NCI-H82 treated with DMSO at 0.1 percent for 48 hours (cell line): ENCODE measurements at regions not wholly inside any gene's neighbourhood (a gene's known extent, or its start where the extent isn't known, plus 50 kb on each side); places are given as distances from the start of the nearest gene placed in this dataset.

Source experiments
- DNase-seq: peaks from one replicate; lab custom pipeline; 2025; ENCODE audit not compliant: unreplicated experiment; lab: John Stamatoyannopoulos, UW

DNA sequence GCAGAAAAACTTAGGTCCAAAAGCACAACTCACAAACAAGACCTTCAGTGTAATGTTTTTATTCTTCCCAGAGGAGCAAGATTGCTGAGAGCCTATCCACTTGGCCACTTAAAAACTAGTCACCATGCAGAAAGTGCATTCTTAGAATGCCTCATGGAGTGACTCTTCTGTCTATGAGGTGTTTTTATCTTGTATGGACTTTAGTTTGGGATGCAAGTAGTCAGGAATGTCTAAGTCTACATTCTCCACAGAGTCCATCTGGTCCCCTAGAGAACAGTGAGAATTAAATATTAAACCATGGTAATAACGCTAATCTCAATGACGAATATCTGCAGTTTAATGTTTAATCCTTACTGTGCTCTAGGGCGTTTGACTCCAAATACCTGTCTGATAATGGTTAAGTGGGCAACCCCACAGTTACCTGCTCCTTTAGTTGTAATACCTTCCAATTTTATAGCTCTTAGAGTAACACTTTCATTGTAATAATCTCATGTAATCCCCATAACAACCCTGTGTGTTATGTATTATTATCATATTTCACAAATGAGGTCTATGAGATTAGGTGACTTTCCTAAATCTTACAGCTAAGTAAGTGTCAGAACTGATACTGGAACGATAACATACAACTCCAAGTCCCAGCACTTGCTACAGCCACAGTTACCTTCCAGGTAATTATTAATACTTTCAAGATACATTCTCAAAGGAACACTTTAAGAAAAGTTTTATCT lies 235.6 kb upstream of the JADE1 start:
- no peak for DNase-seq

DNA sequence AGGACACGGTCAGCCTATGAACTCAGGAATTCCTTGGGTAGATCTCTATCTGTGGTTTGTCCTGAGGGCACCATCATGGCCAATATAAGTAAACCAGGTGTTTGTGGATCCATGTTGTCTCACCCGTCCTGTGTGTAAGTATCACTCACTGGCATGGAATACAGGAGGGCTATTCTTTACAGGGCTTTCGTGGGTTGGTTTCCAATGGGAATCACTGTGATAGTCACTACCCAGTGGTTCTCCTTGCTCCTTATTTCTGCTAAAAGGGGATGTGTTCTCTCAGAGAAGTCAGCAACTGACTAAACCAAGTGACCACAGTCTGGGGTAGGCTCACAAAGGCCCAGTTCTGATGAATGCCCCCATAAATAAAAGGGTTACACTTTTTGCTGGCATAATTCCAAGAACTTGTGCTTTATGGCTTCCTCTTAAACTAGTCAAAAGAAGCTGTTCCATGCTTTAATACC lies 236.7 kb upstream of the JADE1 start:
- no peak for DNase-seq

DNA sequence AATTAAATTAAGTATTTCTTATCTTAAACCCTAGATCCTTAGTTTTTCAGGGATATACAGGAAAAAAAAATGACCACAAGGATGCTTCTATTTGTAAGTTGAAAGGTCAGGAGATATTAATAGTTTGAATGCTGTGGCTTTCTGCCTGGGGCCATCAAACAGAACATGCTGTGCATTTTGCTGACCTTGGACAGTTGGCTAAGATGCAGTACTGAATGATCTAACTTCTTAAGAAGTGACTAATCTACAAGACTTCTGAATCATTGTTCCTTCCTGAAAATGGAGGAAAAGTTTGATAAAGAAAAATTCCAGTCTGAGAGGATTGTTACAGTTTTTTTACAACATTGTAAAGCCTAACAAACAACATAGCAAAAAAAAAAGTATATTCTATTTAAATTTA lies 237.8 kb upstream of the JADE1 start:
- DNase-seq: no peak

DNA sequence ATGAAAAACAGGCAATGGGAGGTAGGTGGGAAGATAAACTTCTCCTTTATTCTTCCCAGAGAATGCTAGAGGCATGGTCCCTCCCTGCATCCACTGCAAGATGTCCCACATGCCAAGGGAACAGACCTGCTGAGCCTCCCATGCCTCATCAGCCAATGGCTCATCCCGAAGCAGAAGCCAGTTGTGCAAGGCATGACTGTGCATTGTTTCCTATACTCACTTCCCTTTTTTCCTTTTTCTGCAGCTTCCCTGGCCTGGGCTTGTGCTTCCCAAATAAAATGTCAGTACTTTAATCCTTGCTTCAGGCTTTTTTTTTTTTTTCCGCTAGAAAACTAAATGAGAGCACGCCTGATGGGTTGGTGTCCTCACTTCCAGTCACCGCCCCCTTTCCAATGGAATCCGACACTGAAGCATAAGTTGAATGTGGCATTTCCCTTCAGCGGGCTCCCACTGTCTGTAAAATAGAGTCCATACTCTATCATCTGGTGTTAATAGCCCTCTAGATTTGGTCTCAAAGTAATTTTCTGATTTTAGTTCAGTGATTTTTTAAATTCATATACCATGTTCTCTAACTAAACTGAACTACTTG lies 239.0 kb upstream of the JADE1 start:
- DNase-seq: no peak

DNA sequence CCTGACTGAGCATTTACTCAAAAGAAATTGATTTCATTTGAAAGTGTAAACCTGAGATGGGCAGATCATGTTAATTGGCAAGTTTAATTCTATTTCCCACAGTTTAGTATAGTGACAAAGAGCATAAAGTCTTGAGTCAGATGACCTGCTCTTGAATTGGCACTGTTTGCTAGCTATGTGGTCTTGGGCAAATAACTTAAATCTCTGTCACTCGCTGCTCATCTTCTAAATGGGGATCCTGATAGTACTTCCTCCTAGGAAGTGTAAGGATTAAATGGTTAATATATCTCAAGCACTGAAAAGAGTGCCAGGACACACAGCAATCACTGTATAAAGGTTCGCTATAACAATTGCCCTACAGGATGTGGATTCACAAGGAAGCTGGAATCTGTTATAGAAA lies 242.8 kb upstream of the JADE1 start:
- DNase-seq: no peak

DNA sequence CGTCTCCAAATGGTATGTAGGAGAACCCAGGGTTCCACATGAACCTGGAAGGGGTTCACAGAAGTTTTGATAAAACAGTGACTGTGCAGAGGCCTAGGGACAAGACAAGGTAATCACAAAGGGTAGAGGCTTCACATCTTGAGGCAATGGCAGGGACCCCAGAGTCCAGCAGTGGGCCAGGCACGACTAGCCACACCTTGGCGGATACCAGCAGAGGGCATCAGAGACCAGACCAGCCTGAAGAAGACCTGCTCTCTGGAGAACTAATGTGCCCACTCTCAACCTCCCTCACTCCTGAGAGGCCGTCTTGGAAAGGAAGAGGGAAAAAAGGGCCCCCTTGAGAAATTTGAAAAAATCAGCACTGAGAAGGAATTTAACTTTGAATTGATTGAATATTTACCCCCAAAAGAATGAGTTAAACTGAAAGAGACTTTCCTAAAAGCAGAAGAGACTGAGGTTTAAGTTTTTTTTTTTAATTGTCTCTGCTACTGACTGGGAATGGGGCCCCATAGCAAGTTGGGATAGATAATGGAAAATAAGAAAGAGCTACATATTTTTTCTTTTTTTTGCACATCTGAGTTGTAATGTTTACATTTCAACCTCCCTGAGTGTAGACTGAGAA lies 243.8 kb upstream of the JADE1 start:
- no peak for DNase-seq

DNA sequence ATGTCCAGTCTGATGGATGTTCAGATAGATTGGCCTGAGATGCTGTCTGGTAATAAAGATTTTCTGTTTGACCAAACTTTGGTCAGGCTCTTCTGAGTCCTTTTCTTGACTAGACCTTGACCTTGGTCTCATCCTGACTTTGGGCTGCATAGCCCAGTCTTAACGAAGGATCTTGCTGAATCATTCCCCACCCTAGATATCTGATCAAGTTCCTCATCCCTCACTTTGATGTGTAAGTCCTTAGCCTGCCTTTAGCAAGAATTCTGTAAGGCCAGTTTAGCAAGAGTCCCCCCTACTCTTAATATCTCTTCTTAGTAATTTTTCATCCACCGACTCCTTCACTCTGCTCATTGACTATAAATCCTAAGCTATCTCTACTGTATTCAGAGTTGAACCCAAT lies 244.4 kb upstream of the JADE1 start:
- DNase-seq: no peak

DNA sequence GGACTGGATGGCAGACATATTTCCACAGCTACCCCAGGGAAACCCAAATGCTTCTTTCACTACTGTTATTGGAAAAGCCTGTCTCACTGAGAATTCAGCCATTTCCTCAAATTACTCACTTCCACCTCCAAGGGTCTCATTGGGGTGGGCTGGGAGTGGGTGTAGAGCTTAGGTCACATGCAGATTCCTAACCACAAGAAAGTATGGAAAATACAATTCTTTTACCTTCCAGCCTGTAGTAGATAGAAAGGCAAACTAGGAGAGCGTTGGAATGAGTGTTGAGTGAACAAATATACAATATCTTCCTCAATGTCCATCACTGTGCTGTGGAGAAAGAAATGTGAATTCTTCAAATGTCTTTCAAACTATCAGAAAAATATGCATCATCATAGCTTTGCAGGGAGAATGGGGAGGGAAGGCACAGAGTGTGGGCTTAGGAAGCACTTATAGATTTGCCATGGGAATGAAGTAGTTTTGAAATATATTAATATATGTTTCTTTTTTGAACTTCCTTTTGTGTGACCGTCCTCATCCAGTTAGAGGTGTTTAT lies 245.3 kb upstream of the JADE1 start:
- no peak for DNase-seq

DNA sequence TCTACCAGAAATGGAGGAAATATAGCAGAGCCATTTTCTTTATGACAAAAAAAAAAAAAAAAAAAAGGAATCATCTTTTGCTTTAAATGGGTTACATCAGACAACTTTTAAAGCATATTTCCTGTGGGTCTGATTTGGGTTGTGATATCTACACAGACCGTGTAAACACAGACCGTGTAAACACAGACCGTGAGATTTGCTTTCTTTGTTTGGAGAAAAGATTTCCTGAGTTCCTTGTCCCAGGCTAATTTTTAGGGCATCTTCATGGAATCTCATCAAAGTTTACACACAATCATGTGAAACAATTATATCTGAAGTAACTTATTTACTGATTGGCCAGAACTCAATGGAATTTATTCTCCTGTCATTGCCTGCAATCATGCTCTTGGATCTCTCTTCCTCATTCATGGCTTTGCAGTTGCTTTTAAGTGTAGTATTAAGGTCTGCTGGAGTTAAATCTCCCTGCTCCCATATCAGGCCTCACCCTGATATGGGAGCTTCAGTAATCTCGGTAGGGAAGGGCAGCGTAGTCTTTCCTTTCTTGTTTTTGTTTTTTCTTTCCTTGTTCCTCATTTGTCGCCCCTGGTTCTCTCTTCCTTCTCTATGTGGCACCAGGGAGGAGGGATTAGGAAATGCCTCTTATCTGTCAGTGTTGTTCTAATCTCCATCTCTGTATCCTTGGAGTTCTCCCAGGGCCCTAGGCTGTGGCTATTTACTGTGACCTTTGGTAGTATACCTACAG lies 248.6 kb upstream of the JADE1 start:
- DNase-seq: no peak

DNA sequence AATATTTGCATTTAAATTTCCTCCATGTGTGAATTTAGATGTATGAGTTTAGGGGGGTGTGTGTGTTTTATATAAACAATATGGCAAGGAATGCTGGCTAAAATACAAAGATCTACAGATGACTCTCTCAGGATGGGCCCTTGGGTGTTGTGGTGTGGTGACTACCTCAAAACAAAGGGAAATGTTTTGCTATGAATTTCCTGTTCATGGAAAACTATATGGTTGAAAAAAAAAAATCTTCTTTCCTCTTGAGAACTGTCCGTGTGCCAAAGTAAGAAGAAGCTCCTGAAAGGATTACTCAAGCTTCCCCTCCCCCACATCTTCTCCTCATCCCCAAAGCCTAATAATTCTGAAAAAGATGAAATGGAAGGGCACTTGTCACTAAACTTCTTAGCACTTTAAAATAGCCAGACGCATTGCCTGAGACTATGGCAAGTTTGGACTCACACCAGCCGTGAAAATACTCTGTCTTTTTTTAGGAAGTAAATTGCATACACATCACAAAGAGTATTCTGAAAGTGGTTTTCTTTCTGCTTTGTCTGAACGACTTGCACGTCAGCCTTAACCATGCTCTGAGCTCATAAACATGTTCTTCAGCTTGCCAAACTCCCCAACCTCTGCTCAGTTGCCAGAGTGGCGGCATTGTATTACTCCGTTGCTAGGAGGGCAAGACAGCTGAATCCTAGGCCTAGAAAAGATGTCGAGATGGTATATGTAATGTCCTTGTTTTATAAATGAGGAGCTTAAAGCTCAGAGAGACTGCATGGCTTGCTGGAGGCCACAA lies 250.4 kb upstream of the JADE1 start:
- no peak for DNase-seq

DNA sequence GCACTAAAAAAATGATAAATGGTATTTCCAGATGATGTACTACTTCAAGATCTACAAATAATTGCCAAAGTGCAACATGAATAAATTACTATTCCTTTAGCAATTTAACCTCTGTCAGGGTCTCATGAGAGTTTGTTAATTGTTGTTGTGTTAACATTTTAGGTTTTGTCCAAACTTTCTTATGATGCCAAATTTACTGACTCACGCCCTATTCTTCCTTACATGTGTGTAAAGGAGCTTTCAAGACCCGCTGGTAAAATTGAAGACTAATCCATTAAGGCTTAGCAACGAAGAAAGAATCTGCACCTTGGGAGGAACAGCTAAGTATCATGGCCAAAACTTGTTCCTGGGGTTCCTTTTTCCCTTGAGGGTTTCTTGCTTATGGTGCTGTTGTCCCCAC lies 252.7 kb upstream of the JADE1 start:
- no peak for DNase-seq

DNA sequence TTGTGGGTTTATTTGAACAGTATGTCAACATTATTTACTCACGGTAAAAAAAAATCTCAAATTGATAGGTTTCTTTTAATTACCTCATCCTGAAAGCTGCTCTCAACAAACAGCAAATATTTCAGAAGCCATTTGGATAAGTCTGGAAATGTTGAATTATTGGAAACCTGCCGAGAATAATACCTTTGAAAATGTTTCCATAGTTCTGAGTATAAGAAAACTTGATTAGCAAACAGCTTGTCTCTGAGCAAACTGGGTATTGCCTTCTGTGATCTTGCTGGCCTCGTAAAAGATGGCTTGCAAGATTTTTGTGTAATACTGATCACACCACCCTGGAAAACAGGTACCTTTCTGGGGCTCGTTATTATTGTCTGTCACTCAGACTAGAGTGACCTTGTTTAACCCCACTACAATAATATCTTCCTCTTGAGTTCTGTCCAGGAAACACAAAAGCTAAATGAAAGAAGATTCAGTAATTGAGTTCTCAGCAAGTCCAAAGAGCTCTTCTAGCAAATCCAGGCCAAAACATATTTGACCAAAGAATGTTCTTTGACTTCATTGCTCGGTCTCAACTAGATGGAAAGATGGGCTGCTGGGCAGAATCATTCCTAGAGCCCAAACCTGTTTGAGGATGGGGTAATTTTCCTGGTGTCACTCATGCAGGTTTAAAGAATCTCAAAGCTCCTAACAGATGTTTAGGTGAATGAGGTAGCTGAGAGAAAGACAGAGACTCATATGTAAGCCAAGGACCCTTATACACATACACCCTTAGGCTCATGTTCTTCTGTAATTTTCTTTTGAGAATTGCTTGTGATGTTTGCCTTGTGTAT lies 255.6 kb upstream of the JADE1 start:
- no peak for DNase-seq

DNA sequence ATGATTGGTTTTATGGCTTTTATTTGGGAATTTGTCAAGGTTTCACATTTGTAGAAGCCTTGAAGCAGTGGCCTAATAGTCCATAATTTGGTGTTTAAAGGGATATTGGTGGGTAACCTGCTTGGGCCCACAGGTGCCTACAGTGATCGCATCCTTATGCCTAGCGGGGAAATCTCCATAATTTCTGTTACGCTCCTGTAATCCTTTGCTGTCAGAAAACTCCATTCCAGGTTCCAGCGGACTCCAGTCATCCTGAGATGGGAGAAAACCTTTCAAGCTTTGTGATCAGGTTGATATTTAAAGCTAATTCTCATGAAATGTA lies 257.0 kb upstream of the JADE1 start:
- DNase-seq: no peak

DNA sequence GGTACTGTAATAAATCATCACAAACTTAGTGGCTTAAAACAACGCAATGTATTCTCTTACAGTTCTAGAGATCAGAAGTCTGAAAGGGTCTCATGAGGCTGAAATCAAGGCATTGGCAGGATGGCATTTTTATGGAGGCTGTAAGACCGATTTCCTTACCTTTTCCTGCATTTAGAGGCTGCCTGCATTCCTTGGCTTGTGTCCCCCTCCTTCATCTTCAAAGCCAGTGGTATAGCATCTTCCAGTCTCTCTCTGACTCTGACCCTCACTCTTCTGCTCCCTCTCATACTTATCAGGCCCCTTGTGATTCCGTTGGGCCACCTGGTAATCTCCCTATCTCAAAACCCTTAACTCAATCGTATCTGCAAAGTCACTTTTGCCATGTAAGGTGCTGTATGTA lies 258.2 kb upstream of the JADE1 start:
- no peak for DNase-seq

DNA sequence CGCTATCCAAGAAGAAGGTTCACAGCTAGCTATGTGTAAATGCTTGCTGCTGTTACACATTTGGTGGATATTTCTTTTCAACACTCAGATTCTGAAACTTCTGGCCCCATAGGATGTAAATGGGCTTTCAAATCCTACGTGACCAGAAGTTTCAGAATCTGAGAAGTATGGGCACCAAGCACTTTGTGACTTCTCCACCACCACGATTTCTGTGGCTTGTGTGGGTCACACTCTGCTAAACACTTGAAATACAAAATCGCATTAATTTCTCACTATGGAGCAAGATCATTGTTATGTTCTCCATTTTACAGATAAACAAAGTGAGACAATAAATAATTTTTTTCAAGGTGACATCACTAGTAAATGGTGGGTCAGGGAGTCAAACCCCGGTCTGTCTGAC lies 259.4 kb upstream of the JADE1 start:
- no peak for DNase-seq

DNA sequence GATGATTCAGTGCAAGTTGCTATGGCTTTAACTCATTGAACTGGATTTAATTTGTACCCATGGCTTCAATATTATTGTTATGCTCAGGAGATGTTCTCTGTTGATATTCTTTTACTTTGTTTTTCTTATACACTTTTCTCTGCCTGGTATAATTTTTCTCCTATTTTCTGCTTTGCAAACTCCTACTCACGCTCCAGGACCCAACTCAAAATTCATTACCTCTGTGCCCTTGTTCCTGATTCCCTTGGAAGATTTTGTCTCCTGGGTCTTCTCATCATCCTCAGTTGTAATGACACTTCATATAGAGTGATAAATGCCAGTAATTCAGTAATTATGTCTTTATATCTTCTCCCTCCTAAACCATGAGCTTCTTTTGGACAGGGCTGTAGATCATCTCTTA lies 259.9 kb upstream of the JADE1 start:
- DNase-seq: no peak

DNA sequence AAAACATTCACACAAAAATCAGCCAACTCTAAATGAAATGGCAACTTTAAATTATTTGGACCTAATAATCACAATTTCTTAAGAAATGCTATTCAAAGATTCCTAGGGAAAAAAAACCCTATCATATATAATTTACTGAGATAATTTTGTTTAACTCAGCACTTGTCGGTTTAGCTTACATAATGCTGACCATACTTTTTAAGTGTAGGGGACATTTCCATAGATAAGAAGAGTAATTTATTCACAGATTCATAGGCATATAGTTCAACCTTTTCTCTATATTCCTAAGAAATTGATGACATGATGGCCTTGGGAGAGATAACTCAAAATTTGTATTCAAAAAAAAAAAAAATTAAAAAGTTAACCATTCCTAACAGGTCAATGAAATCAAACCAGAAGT lies 260.8 kb upstream of the PGRMC2 start:
- no peak for DNase-seq

DNA sequence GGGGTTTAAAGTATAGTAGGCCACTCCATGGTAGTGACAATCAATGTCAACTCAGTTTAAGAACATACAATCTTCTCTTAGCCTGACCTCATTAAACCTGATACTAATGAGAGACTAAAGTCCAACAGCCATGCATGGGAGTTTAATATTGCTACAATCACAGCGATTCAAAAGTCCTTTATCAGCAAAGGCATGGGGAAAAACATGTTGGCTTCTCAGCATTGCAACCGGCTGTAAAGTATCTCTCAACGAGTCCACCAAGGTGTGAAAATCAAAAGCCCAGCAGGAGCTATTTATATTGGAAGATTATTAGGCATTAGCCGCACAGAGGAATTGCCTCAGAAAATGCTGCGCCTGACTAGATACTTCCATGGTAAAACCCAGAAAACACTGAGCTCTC lies 256.7 kb upstream of the PGRMC2 start:
- DNase-seq: no peak

DNA sequence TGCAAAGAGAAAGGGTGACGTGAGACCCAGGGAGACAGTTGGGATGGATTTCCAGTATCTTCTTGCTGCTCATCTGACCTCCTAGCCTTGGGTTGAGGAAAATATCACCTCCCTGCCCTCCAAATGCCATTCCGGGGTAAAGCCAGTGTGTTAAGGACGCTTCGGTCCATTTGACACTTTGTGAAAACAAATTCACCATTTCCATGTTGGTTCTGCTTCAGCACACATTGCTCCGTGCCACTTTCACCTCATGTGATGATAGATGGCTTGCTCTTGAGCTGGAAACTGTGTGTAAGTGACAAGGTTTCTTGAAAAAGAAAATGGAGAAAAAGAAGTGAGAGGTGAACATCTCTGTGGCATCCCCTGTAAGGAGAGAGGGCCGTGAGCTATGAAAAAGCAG lies 256.1 kb upstream of the PGRMC2 start:
- DNase-seq: no peak

DNA sequence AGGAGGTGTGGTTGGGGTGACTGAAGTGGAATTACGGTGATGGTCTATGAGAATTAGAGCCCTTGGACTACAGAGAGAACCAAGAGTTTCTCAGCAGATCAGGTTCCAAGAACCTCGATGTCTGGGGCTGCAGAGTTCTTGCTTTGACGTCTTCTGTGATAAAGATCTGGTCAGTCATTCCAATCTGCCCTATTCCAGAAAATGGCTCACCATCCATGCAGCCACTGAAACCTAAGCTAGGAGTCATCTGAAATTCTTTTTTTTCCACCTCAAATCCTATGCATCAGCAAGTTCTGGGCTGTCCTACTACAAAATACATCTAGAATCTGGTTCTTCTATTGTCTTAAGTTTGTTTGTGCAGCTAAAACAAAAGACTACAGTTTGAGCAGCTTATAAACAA lies 254.4 kb upstream of the PGRMC2 start:
- no peak for DNase-seq
